Glomerular endothelial cell (primary cell): ENCODE measurements at regions not wholly inside any gene's neighbourhood (a gene's known extent, or its start where the extent isn't known, plus 50 kb on each side); places are given as distances from the start of the nearest gene placed in this dataset.
"Not testable (repeated sequence)": the region's sequence is repeated elsewhere in the genome, so short reads cannot be mapped to it uniquely, and the experiment has no call there.

Experiments used
- DNase-seq: peaks from one replicate; pipeline ENCODE4 v3.0.0-alpha.2; 2011; ENCODE audit warnings: low read depth, low spot score; ENCODE audit errors: extremely low read depth

DNA sequence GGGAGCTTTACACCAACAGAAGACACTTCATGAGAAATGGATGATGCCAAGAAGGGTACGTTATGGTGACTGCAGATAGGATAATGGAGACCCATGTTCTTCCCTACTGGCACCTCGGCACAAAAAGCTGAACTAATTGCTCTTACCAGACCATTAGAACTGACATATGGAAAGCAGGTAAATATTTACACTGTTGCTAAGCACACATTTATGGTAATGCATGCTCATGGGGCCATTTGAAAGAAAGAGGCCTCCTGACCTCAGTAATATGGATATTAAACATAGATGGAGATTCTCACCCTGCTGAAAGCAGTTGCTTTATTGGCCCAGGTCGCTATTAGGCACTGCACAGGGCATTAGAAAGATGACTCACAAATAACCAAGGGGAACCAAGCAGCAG, 1759.6 kb downstream of the C4orf33 start:
- no peak for DNase-seq

- DNase-seq: no peak
These were observed 1764.0 kb downstream of the C4orf33 start for GRCh38 chr4:130859991-130860390.

GRCh38 chr4:130896920-130897319, 1801.0 kb downstream of the C4orf33 start:
- no peak for DNase-seq

DNA sequence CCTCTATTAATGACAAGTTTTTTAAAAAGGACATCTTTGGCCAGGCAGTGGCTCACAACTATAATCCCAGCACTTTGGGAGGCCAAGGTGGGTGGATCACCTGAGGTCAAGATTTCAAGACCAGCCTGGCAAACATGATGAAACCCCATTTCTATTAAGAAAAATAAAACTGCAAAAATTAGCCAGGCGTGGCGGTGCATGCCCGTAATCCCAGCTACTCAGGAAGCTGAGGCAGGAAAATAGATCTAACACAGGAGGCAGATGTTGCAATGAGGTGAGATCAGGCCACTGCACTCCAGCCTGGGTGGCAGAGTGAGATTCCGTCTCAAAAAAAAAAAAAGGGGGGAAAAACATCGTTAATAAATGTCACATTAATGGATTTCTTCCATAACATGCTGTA, 1805.4 kb downstream of the C4orf33 start:
- no peak for DNase-seq

- DNase-seq: no peak
These were observed 1827.0 kb downstream of the C4orf33 start for GRCh38 chr4:130922955-130923354.

- no peak for DNase-seq
These were observed 1859.6 kb downstream of the C4orf33 start for GRCh38 chr4:130955520-130955919.

- peak; percentile 62 for DNase-seq
These were observed 1889.4 kb downstream of the C4orf33 start for GRCh38 chr4:130985371-130985770.

- DNase-seq: no peak
These were observed 1900.0 kb downstream of the C4orf33 start for GRCh38 chr4:130995988-130996387.

DNA sequence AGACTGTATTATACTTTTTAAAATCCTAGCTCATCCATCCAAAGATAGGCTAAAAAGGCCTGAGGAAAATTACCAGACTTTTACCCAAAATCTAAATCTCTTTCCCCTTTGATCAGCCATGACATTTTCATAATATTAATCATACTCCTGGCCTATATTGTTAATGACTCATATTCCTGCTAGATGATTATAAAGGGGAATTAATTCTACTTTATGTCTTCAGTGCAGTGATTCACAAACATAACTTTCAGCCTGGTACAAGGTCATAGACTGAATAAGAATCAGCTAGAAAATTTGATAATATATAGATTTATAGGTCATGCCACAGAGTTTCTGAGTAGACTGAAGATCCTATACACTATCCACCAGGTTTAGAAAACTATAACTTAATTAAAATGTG, 1905.4 kb downstream of the C4orf33 start:
- DNase-seq: no peak

DNA sequence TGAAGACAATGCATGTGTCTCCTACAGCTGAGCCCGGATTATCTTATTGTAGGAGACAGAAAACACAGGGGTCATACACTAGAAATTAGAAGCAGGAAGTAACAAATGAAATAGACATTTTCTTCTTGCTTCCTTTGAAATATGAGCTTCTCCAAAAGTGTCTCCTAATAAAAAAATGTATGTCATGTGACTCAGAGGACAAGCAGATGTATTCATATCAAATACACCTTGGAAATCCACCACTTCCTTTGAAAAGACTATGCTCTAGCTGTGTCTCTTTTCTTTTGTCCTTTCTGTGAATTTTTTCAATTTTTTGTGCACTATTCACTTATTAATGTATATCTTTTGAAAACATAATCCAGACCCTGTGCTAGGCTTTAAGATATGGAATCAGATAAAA, 1906.2 kb downstream of the C4orf33 start:
- DNase-seq: no peak

GRCh38 chr4:131006388-131006787, 1910.4 kb downstream of the C4orf33 start:
- DNase-seq: no peak

GRCh38 chr4:131011961-131012360, 1916.0 kb downstream of the C4orf33 start:
- DNase-seq: not testable (repeated sequence)

DNA sequence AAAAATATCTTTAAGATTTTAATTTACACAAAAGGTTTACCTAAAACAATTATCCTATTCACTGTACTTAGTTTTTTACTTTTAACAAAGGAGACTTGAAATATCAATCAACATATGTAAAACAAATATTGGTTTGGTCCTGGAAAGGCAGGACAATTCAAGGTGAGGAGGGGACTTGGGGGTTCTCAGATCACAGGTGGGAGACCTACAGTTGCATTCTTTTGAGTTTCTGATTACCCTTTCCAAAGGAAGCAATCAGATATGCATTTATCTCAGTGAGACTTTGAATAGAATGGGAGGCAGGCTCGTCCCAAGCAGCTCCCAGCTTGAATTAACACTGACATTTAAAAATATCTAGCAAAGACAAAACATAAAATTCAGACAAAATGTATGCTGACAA, 1917.3 kb downstream of the C4orf33 start:
- no peak for DNase-seq

- no peak for DNase-seq
These were observed 1930.8 kb downstream of the C4orf33 start for GRCh38 chr4:131026771-131027170.

- no peak for DNase-seq
These were observed 1948.4 kb downstream of the C4orf33 start for GRCh38 chr4:131044368-131044767.

GRCh38 chr4:131046821-131047220, 1950.9 kb downstream of the C4orf33 start:
- no peak for DNase-seq

GRCh38 chr4:131052646-131053045, 1956.7 kb downstream of the C4orf33 start:
- DNase-seq: no peak

DNA sequence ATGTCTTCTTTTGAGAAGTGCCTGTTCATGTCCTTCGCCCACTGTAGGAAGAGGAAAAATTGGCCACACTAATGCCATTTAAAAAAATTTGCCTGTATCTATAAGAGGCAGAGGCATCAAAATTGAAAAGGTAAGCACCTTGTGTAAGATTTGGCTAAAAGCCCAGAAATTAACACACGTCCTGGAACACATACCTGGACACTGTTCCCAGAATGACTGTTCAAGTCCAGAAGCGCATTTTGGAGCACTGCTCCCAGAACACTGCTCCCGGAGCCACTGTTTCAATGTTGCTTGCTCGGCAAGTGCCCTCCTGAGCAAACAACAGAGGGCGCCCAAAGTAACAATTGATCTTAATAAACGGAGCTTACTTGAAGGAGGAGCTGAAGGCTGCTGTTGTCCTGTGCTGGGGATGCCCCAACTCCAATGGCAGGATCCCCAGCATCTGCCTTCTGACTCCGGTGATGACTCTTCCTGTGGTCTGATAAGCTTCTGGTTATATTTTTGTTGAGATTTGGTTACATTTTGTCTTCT, 1958.6 kb downstream of the C4orf33 start:
- no peak for DNase-seq

DNA sequence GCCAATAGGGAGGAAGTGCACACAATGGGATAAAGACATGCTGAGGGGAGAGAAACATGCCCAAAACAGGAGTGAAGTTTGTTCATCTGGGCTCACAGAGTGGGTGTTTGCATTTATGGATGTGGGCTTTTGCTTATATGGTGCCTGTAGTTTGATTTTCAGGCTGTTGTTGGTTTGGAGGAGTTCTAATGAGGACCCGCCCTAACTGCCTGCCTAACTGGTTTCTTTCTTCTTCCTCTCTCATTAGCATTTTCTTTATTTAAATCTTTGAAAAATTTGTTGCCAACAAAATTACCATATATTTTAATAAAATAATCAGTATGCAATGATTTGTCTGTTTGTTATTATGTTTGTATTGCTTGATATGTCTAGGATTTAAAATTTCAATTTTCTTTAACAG, 1965.8 kb downstream of the C4orf33 start:
- DNase-seq: no peak

DNA sequence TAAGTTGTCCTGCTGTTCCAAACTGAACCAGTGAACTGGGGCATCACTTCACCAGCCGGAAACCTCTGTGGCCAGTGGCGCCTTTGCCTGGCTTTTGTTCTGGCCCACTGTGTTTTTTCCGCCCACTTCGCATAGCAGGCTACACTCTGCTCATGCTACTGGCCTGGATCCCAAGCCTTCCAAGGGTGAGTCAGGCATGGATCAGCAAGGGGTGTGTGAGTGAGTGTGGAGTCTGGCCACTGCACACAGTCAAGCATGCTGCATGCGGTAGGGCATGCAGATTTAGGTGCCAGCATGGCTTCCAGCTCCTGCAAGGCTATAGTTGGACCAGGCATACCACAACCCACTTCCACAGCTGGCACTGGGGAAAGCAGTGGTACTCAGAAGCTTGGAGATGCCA, 1967.9 kb downstream of the C4orf33 start:
- DNase-seq: no peak

DNA sequence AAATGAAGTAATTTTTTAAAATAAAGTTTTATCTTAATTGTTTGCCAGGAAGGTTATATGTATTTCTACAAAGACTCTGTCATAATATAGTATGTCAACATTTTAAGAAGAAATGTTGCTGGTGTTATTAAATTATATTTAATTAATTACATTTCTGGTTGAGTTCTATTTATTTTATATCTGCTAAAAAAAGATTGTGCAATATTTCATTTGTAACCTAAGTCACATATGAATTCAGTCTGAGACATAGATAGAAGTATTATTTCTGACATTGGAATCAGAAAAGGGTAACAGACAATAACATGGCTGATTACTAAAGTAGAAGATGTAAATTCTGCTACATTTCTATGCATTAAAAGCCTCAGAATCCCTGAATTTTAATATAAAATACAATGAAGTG, 1985.1 kb downstream of the C4orf33 start:
- no peak for DNase-seq

GRCh38 chr4:131084997-131085396, 1989.0 kb downstream of the C4orf33 start:
- no peak for DNase-seq

- peak; percentile 44 for DNase-seq
These were observed 1995.9 kb downstream of the C4orf33 start for GRCh38 chr4:131091896-131092295.
